ENCODE measurements at regions not wholly inside any gene's neighbourhood (a gene's known extent, or its start where the extent isn't known, plus 50 kb on each side); places are given as distances from the start of the nearest gene placed in this dataset.

DNA sequence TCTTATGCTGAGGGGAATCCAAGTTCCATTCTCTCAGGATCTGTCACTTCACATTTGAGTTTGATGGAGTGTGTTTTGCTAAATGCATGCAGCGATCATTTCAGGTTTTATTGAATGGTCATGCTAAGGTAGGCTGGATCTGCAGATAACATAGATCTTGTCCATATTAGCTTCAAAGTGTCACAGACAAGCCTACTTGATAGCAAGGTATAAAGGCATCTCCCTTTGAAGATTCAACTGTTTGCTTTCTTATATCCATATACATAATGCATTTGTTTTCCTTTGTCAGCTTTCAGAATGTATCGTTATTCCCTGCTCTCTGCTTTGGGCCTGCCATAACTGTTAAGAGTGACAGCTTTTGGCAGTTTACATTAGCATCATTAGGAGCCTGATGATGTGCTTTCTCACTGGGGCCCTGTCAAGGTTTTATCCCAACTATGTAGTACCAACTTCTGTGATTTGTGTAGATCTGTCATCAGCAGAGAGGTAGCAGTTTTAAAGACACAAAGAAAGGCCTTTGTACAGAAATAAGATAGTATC is 604.3 kb upstream of the CDH7 start:
- DNase-seq (ENCODE audit: low read depth), result no peak

DNA sequence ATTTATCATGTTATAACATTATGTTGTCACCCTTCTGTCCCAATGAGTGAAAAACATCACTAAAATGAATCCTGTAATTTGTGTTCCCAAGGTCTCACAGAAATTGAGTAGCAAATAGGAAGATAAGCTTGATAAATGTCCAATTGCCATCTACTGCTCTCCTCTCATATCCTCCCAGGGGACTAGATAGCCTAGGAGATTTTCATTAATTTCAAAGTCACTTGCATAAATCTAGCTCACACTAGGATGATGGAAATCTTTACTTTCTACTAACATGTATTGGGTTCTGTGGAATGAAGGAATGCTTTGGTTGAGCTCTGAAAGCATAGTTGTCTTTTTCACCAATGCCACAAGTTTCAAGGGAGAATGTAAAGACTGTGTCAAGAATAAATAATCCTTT is 605.5 kb upstream of the CDH7 start:
- DNase-seq (ENCODE audit: low read depth), result no peak

DNA sequence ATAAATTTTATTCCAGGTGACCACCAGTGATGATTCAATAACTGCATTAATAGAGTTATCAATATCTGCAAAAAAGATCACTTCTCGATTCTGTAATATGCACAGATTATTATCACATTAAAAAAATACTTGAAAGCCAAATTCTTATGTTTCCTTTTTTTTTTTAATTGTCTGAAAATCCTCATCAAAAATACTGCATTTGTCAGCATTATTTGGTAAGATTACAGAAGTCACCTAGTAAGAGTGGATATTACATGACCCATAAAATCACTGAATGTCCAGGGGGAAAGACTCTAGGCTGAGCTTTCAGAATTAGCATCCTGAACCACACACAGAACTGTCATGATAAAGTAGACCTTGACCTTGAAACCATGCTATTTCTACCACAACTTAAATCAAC is 617.2 kb upstream of the CDH7 start:
- DNase-seq (ENCODE audit: low read depth), result no peak

DNA sequence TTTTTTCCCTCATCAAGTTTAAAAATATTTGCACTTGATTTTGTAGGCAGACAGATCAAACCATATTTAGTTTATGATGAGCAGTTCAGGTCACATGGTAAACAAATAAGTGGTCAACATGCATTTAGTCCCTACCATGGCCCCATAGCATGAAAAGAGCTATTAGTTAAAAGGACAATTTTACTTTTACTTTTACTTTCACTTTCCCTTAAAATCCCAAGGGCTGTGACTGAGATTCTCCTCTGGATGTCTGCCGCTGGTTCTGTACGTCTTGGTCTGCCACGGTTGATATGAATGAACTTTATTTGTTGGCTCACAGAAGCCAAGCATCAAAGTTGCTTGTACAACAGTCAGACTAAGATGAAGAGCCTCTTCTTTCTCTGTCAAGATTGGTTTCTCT is 626.2 kb upstream of the CDH7 start:
- DNase-seq (ENCODE audit: low read depth), result no peak

DNA sequence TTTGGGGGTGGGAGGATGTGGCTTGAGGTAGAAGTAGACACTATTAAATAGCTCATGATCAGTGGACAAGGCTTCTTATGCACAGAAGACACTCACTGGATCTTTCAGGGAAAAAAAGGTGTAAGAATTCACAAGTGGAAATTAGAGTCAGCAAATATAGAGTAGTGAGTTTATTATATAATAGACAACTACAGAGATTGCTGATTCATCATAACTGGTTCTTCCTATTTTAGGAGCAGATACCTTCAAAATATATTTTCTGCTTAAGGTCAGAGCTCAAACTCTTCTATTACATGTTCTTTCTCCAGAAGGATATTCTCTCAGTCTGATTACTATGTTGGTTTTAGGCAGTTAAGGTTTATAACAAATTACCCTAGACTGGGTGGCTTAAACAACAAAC is 646.9 kb upstream of the CDH7 start:
- DNase-seq (ENCODE audit: low read depth), result no peak

DNA sequence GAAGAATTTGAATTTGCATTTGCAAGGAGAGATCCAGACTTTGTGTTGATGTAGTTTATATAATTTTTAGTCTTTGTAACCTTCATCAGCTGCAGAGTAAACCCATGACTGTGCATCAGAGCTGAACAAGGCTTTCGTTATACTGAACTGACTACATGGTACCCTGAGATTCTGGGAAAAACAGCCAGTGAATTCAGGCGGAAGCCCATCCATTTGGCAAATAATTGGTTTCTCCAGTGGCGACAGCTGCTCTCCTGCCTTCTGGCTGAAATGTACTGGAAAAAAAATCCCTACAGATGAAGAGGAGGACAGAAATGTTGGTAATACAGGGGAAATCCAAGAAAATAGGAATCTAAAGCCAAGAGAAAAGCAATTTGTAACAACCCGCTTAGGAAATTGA is 657.5 kb upstream of the CDH7 start:
- DNase-seq (ENCODE audit: low read depth), result no peak

DNA sequence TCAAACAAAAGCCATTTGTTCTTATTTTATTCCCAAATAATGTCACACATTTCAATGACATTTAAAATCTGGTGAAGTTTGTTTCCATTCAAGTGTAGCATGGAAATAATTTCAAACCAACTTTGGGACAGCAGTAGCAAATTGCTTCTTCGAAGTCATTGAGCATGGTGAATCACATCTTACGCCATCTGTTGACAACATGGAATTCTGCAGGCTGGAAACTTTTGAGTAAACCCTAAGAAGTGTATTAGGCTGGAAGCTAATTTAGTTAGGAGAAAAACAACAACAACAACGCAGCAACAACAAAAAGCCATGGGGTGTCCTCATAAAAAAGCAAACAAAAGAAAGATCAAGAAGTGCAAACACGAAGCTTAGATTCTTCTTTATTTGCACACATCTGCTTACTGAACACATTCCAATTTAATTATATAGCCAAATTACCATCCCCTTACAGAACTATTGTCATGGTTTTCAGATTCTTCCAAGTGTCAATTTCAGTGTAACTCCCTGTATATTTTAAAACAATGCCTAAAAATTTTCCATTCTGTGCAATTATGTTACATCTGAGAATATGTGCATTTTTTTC is 659.0 kb upstream of the CDH7 start:
- peak; percentile 22 for DNase-seq (ENCODE audit: low read depth)

DNA sequence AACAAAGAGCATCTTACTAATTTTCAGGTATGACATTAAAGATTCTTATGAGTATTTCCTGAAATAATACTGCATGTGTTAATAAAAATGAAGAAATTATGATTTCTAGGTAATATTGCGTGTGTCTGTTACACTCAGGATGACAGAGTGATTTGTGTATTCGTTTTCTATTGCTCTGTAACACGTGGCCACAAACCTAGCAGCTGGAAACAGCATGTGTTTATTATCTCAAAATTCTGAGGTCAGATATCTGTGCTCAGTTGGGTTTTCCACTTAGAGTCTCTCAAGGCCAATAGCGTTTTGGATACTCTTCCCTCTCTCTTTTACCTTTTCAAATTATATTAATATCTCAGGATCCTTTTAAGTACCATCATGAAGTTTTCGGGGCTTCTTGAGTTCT is 667.9 kb upstream of the CDH7 start:
- no peak for DNase-seq (ENCODE audit: low read depth)

DNA sequence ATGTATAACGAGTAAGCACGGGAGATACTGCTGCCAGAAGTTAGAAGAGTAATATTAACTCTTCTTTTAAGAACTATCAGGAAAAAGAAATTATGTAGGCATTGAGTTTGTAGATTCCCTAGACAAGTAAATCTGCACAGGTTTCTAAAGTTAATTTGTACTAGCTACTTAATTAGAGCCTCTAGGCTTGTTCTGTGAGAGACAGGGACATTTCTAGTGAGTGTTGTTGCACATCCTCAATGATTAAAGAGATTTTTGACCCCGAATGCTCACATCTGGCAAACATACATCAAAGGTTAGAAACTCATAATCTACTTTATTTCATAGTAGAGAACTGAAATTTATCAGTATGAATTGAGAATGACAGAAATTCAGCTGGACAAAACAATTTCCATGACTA is 669.0 kb upstream of the CDH7 start:
- no peak for DNase-seq (ENCODE audit: low read depth)

DNA sequence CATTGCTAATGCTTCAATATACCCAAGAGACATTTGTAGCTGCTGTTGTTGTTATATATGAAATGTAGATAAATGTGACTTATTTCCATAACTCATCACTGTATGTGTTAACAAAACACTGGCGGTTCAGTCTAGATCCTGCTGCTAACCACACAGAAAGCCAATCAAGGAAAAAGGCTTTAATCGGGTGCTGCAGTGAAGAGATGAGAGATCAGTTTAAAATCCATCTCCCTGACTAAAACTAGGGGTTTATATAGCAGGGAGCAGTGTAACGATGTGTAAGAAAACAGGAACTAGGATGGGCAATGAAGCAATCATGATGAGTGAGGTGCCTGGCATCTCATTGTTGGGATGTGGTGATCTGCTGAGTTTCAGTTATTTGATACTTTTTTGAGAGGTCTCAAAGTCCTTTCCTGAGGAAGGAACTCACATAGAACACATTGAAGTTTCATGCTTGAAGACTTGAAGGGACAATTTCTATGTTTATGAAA is 677.7 kb upstream of the CDH7 start:
- no peak for DNase-seq (ENCODE audit: low read depth)

DNA sequence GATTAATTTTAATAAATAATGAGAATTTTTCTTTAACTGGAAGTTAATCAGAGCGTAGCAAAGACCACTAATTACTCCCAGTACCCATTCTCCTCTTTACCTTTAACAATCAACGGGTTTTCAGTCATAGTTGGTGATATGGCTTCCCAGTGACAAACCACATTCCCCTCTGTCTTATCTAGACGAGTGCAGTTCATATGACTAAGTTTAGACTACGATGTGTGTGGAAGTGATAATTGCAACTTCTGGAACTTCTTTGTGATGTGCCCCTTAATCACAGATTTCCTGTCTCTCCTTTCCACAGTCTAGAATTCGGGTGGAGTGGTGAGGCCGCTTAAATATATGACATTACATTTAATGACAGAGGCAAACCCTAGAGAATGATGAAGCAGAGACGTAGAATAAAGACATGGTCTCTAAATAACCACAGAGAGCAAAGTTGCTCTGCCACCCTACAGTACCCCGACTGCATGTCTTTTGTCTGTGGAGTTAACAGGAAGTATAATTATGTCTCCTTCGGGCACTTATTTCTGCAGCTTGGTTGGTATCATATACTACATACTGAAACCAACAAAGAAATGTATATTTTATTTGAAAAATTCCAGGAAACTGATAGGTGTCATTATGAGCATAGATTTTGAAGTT is 693.3 kb upstream of the CDH7 start:
- no peak for DNase-seq (ENCODE audit: low read depth)

DNA sequence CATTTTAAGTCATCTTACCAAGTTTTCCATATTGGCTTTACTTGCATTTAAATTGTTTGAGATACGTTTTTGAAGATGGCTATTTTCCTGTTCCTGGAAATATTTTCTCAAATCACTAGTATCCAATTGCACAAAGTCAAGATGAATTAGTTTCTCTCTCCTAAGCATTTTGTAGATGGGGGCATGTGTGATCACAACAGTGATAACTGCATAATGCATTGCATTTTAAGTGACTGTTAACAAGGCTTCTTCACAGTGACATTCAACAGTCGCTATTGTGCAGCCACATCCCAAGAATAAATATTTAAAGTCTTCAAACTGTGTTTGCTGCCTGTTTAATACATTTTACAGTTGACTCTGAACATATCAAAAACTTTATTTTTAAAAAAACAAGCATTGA is 694.2 kb upstream of the CDH7 start:
- no peak for DNase-seq (ENCODE audit: low read depth)

DNA sequence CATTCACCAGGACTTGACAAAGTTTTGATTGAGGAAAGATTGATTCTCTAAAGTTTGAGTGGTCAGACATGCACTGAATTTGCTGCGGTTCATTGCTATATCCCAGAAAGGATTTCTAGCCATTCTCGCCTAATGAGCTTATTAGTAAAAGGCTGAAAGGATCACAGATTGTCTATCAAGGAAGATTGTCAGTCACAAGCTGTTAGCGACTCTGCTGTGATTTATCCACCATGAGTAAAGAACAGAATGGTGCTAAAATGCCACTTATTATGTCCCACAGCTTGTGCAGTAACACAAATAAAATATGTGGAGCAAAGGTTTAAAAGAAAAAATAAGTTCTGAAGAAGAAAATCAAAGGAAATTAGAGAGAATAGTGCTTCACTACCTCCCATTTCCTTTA is 701.2 kb upstream of the CDH7 start:
- DNase-seq (ENCODE audit: low read depth), result no peak

DNA sequence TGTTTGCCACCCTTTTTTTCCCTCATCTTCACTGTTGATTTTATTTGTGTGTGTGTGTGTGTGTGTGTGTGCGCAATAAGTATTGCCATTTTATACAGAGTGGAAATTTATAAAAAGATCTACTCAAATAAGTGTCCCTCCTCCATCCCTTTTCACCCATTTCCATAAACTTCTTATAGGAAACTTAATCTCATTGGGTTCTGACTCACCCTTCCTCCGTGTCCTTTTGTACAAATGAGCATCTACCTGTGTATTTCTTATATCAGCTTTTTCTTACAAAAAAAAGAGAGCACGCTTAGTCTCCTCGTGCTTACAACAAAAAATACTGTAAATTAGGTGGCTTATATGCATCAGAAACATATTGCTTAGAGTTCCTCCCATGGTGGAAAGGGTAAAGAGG is 711.2 kb upstream of the CDH7 start:
- DNase-seq (ENCODE audit: low read depth), result no peak

DNA sequence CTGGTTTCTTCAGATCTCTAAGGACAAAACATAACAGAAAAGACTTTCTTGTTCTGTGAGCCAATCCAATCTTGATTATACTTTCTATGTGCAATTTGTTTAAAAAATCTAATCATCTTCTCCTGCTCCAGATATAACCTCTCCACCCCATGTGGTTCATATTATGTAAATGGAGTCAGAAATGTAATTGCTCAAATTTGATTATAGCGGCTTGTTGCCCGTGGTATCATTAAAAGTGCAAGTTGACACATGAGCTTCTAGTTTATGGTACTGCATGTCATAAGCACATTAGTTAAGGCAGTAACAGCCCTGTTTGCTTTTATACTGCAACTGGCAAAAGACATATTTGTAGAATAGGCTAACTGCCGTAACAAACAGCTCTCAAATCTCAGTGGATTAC is 715.1 kb upstream of the CDH7 start:
- no peak for DNase-seq (ENCODE audit: low read depth)

DNA sequence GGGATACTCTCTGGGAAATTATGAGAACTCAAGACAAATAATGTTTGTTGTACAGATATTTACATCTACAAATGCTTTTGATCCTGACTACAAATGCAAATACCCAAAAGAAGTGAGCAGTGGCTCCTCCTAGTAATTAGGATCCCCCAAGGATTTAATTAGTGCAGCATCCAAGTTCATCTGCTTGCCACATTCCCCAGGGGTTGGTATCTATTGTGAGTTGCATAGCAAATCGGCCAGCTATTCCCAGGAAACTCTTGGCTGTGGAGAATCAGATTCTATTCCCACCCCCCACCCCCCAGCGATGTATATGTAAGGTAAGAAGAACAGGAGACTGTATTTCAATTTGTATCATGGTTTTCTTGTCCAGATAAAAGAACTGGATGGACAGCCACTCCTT is 725.1 kb upstream of the CDH7 start:
- no peak for DNase-seq (ENCODE audit: low read depth)

DNA sequence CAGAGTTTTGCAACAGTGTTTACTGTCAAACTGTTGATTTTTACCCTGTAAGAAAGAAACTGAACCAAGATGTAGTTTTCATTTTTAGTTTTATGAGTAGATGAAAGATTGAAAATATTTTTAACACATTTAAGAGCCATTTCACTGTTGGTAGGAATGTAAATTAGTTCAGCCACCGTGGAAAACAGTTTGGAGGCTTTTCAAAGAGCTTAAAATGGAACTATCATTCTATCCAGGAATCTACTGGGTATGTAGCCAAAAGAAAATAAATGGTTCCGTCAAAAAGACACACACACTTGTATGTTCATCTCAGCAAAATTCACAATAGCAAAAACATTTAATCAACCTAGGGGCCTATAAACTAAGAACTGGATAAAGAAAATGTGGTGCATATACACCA is 729.8 kb upstream of the CDH7 start:
- DNase-seq (ENCODE audit: low read depth), result no peak

DNA sequence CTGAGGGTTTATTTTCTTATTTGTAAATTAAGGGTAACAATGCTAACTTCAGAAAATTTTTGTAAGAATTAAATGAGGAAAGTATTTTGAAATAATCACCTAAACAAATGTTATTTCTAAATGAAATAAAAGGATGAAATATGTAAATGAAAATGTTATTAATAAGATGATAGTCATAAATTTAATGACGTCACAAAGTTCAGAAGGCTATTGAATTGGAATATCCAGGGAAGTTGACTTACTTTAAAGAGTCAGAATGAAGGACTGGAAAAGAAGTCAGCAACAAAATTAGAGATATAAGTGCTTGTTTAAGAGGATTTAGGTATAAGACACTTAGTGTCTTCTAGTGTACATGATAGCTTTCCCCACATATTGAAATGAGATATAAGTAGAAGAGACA is 732.6 kb upstream of the CDH7 start:
- no peak for DNase-seq (ENCODE audit: low read depth)

DNA sequence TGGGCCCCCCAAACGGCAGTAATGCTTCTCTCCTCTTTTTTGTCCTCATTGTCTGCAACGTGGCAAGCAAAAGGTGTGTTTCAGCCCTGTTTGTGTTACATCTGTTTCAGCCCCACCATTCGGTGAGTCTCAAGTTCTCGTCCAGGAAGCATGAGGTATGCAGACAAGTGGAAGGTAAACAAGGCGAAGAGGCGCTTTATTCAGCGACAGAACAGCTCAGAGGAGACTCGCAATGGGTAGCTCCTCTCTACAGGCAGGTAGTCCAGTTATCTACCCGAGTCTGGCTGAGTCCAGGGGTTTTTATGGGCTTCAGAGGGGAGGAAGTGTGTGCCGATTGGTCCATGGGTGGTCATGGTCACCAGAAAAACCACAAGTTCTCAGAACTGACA is 733.4 kb upstream of the CDH7 start:
- no peak for DNase-seq (ENCODE audit: low read depth)

DNA sequence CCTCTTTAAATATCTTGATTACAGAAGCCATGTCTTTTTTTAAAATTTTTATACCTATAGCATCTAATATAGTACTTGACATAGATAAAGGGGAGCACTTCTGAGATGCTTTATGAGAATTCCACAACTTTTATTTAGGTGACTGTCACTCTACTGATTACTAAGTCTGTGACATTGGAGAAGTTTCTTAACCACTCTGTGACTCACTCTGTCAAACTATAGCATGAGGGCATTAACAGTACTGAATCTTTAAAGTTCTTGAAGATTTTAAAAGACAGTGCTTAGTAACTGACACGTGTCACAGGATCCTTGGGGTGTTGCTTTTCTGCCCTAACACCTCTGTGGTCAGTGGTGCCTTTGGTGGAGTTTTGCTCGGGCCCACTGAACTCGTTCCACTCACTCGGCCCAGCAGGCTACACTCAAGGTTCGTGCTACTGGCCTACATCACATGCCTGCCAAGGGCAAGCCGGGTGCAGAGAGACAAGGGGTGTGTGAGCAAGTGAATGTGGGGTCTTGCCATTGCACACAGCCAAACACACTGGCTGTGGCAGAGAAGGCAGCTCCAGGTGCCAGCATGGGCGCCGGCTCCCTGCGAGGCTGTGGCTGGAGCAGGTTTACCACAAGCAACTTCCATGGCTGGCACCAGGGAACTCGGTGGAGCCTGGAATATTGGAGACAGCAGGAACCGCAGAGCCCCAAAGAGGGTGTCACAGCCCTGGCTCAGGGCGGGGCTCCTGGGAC is 734.0 kb upstream of the CDH7 start:
- DNase-seq (ENCODE audit: low read depth), result no peak

DNA sequence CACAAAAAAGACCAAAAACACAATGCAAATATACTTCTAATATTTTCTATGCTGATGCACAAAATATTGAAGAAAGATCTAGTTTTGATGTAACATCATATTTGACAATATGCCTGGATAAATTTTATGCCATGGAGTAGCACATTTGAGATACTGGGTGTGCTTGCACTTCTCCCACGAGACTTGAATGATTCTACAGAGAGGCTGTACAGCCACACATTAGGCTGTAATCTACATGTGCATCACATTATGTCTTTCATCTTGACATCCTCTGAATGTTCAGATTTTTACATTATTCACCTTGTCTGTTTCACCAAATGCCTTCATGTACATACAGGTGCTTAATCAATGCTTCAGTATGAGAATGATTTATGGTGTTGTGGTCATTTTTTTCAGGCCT is 756.4 kb upstream of the CDH7 start:
- DNase-seq (ENCODE audit: low read depth), result no peak

DNA sequence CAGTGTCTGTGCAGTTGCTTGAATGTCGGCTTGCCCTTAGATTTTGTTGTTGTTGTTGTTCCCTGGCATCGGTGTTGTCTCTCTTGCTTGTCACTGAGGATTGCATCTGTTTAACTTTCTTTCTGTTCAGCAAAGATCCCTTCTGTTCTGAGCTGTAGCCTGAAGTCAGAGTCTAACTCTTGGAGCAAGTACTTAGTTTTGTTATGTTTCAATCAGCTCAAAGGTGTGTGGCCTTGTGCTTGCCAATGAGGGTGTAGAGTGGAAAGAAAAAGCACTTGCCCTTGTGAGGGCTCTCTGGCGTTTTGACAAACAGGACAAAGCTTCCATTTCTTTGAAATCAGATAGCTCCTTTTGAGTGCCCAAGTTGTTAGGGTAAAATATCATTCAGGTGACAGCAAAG is 757.1 kb upstream of the CDH7 start:
- DNase-seq (ENCODE audit: low read depth), result no peak

DNA sequence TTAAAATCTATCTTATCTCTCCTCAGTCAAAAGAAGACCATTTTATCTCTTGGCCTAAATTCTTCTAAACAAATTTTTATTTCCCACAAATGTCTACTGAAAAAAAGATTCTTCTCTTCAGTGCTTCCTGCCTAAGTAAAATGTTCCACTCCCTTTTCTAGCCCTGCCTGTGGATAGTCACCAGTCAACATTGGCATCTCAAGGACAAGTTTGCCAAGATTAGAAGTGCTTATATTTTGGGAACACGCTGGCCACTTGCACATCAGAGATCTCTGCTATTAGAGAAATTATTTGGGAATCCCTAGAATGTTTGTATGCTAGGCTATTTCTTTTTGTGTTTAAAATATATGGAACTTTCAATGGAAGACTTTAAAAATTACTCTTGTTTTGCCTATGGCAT is 758.2 kb upstream of the CDH7 start:
- DNase-seq (ENCODE audit: low read depth), result no peak

Data from iris pigment epithelial cell (primary cell).